VCaP (cell line): ENCODE measurements at regions not wholly inside any gene's neighbourhood (a gene's known extent, or its start where the extent isn't known, plus 50 kb on each side); places are given as distances from the start of the nearest gene placed in this dataset.

Experiments
- H3K27ac ChIP-seq: fragments of 450-650 bp; 2 replicates; pipeline ENCODE4 v1.5.1; 2017
- TF ChIP-seq, protein P1 (sequence below): fragments of 450-650 bp; conservative IDR thresholded peaks from 2 replicates; pipeline ENCODE4 v1.5.1; 2017; ENCODE audit warnings: mild to moderate bottlenecking, moderate library complexity

DNA sequence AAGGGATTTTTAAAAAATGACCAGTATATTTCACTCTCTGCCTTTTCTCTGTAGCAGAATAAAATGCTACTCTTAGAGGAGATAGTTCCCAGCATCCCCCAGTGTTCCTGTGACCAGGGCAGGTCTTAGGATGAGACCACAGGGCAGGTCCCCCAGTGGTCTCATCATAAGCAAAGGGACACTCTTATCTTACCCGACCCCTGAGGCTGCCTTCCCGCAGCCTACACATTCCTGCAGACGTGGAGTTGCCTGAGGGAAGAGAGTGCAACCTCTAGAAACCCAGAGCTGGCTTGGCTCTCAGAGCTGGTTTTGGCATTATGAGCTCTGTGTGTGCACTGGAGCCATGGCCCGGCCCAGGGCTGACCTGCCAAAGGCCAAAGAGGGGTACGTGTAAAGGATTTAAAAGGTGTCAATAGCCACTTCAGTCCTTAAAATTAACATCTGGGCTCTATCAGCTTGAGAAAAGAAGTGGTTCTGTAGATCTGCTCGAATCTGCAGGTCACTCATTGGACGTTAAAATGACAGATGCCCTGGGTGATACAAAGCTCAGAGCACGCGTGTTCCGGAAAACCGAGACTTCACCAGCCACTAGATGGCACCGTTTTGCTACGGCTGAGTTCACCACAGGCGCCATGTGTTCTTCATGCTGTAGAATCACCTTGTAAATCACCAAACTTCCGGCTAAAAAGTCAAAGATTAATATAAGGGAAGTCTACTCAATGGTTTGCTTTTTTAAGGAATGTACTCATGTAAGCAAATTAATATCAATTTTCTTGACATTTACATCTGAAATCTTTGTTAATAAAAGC is 60.4 kb upstream of the GPR31 start:
- TF ChIP-seq, protein P1, sequence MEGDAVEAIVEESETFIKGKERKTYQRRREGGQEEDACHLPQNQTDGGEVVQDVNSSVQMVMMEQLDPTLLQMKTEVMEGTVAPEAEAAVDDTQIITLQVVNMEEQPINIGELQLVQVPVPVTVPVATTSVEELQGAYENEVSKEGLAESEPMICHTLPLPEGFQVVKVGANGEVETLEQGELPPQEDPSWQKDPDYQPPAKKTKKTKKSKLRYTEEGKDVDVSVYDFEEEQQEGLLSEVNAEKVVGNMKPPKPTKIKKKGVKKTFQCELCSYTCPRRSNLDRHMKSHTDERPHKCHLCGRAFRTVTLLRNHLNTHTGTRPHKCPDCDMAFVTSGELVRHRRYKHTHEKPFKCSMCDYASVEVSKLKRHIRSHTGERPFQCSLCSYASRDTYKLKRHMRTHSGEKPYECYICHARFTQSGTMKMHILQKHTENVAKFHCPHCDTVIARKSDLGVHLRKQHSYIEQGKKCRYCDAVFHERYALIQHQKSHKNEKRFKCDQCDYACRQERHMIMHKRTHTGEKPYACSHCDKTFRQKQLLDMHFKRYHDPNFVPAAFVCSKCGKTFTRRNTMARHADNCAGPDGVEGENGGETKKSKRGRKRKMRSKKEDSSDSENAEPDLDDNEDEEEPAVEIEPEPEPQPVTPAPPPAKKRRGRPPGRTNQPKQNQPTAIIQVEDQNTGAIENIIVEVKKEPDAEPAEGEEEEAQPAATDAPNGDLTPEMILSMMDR, result peak; percentile 46
- peak overlapping the region; percentile 69 for H3K27ac ChIP-seq

DNA sequence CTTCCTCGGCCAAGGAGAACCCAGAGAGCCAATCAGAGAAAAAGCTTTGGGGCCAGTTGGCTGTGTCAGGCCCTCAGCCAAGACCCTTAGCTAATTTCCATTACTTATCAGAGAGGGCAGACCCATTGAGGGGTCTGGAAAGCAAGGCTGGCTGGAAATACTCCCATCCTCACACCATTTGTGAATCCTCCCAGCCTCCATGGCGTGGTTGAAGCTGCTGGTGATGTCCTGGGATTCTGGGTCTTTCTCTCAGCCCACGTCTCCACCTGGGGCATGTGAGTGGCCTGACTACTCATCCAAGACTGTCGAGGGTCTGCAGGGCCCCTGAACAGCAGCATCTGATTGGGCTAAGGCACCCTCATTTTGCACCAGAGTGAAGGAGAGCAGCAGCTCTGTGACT is 61.3 kb upstream of the GPR31 start:
- peak overlapping the region; percentile 69 for H3K27ac ChIP-seq

DNA sequence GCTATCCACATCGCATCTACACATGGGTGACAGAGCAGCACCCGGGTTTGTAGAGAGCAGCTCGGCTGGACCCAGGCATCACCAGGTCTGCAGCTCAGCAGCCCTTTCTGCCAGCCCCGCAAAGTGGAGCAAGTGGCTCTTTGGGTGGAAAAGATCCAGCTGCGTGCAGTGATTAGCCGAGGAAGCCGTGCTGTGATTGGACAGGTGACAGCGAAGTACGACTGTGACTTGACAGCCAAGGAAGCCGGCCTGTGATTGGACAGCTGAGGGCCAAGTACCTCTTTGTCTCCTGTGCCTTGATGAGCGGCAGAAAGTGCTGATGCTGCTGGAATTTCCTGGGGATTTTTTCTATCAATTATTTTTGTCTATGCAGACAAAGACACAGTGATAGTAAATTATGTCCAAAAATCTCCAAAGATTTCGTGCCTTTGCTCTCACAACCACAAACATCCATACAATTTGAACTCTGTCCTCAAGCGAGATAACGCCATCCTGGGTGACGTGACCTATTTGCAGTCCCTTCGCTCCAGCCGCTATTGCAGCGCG is 62.3 kb upstream of the GPR31 start:
- H3K27ac ChIP-seq, result peak overlapping the region; percentile 69
- TF ChIP-seq, protein P1, result no peak

DNA sequence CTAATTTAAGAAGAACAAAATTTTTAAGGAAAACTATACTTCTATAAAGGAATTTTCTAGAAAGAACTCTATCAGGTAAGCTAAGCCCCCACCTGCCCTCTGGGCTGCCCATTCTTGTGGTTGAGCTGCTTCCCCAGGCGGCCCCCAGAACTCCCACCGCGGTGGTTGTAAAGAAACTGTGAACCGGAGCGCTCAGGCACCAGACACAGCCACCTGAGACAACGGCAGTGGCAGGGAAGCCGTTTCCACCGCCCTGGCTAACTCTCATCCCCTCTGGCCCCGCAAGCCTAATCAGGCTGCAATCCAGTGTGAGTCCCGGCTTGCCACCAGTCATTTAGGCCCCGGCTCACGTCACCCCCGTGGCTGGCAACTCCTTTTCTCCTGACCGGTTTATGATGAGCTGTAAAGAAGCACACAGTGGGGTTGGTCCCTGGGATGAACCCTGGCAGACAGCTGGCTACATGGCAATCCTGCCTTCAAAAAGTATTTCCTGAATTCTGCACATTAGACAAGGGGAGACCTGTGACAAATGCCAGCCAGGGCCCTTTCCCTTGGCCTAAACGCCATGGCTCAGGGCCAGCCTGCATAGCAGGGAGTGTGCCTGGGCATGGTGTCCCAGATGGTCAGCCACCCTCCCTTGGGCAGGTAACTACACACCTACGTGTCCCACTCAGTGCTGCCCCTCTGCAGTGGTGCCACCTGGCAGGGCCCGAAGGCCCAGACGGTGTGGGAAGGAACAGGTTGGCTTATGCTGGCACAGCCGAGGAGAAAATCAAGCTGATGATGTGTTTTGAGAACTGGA is 63.8 kb upstream of the GPR31 start:
- TF ChIP-seq, protein P1, result no peak
- no peak overlapping the region for H3K27ac ChIP-seq

DNA sequence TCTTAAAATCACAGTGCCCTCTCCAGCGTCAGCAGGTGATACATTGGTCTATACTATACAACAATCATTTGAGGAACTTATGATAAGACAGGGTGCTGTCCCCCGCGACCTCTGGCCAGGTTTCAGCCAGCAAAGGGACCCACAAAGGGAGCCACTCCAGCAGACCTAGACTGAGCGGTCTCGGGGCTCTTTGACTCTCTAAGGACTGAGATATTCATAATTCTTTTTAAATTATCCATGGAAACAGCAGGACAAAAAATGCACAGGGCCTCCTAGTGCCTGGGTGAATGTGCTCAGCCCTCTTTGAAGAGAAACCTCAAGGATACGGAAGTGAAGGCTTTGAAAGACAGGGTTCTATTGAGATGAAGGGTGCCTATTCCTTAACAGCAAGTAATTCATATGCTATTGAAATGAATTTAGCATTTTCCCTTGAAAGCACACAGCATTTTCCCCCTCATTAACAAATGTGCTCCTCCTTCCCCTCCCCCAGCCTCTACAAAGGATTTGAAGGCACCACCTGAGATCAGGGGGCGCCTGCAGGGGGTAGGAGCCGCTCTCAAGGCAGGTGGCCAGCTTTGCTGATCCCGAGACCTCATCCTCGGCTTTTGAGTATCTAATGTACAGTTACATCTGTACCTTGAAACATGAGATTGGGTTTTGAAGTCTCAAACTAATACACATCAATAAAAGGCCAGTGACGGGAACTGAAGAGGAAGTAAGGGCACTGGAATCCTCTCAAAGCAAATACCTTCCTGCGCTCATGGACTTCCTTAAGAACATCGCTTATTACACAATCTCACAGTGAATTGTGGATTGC is 65.3 kb upstream of the UNC93A start:
- peak overlapping the region; percentile 81 for H3K27ac ChIP-seq

DNA sequence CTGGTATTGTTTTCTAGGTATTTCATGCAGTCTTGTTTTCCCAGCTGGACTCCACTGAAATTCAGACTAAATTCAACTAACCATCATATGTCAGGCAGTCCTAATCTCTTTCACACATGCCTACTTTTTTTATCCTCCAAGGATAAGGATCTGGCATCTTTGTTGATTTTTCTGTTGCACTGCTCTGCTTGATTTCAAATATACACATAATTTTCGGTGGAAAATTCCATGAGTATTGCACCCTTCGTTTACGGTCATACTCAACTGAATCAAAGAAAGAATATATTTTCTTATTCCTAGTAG is 64.8 kb upstream of the UNC93A start:
- peak overlapping the region; percentile 81 for H3K27ac ChIP-seq
- TF ChIP-seq, protein P1, result no peak

DNA sequence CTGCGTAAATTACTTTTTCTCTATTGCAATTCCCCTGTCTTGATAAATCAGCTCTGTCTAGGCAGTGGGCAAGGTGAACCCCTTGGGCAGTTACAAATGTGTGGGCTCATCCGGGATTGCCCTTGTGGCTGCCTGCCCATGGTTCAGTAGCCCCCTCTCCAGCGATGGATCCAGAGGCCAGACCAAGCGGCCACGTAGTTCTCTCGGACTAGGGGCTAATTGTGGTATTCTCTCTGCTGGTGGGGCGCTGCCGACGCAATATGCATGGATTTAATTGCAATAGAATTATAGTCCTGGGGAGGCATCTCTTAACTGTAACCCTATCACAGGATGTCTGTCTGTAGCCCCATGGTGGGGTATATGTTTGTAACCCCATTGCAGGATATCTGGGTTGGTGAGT is 64.3 kb upstream of the UNC93A start:
- peak overlapping the region; percentile 81 for H3K27ac ChIP-seq
- TF ChIP-seq, protein P1, result no peak

DNA sequence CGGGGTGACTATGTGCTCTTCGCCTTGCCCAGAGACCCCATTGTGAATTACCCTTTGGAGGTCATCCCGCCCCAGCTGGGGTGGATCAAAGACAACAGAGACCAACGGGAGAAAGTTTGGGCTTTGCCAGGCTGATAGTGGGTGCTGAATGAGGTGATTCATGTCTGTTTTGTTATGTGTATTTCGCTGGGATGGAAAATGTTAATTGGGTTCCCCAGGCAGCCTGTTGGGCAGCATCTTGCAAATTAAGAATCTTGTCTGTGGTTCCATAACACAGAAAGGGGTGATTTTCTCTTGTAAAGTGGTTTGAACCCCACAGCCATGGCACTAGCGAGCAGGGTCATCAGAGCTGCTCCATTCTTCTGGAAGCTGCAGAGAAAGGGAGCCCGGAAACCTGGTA is 63.1 kb upstream of the UNC93A start:
- no peak overlapping the region for H3K27ac ChIP-seq
- TF ChIP-seq, protein P1, result no peak
